OCI-LY7 (cell line): ENCODE measurements at regions not wholly inside any gene's neighbourhood (a gene's known extent, or its start where the extent isn't known, plus 50 kb on each side); places are given as distances from the start of the nearest gene placed in this dataset.

ENCODE experiments used
- BruUV-seq: library from RNA; stranded (reverse); fragments of 400-500 nt; replicated peaks from 2 replicates; lab custom pipeline; 2021; lab: Mats Ljungman, UMichigan
- CTCF ChIA-PET: fragments of 300-600 bp; sonication (Branson Sonifier 250); formaldehyde crosslinking; loops from one replicate; lab custom pipeline; 2022; ENCODE audit warnings: antibody characterized with exemption; ENCODE audit not compliant: unreplicated experiment; lab: Charles Lee
- POLR2A ChIA-PET: fragments of 300-600 bp; sonication (Branson Sonifier 250); formaldehyde crosslinking; loops from one replicate; lab custom pipeline; 2022; ENCODE audit warnings: antibody characterized with exemption; lab: Charles Lee
- DNase-seq: peaks from one replicate; pipeline ENCODE4 v3.0.0-alpha.2; 2015; ENCODE audit warnings: low spot score
- H2AFZ ChIP-seq: fragments of 200-600 bp; sonication (generic), shearing (Covaris generic); 2 replicates; pipeline ENCODE4 v1.6.1; 2014; ENCODE audit warnings: mild to moderate bottlenecking, antibody characterized with exemption, low read length, moderate library complexity
- H3K27ac ChIP-seq: fragments of 200-600 bp; sonication (generic); 2 replicates; pipeline ENCODE4 v1.5.1; 2014; ENCODE audit warnings: mixed run types, low read depth, mild to moderate bottlenecking, moderate library complexity, low read length, inconsistent platforms; ENCODE audit not compliant: poor library complexity, severe bottlenecking
- H3K36me3 ChIP-seq: fragments of 200-600 bp; sonication (generic); 2 replicates; pipeline ENCODE4 v1.6.1; 2014; ENCODE audit warnings: mild to moderate bottlenecking, antibody characterized with exemption, low read length, moderate library complexity, mixed read lengths; ENCODE audit not compliant: insufficient read depth
- H3K4me1 ChIP-seq: fragments of 200-600 bp; sonication (generic); 2 replicates; pipeline ENCODE4 v1.5.1; 2014; ENCODE audit warnings: mild to moderate bottlenecking, low read length; ENCODE audit not compliant: insufficient read depth, poor library complexity, severe bottlenecking
- H3K4me2 ChIP-seq: fragments of 200-600 bp; sonication (generic); 2 replicates; pipeline ENCODE4 v1.6.1; 2014; ENCODE audit warnings: mild to moderate bottlenecking, low read length
- H3K4me3 ChIP-seq: fragments of 200-600 bp; sonication (generic); 2 replicates; pipeline ENCODE4 v1.5.1; 2014; ENCODE audit warnings: mild to moderate bottlenecking, low read depth, low read length; ENCODE audit not compliant: poor library complexity, severe bottlenecking
- H3K79me2 ChIP-seq: fragments of 200-600 bp; sonication (generic); 2 replicates; pipeline ENCODE4 v1.6.1; 2016; ENCODE audit warnings: low read depth, mild to moderate bottlenecking, low read length, moderate library complexity, mixed read lengths; ENCODE audit not compliant: insufficient read depth
- H3K9me2 ChIP-seq: fragments of 200-600 bp; sonication (generic); 2 replicates; pipeline ENCODE4 v1.6.1; 2016; ENCODE audit warnings: mild to moderate bottlenecking, low read length, mixed read lengths; ENCODE audit not compliant: insufficient read depth
- H3K9me3 ChIP-seq: fragments of 200-600 bp; sonication (generic); 2 replicates; pipeline ENCODE4 v1.6.1; 2014; ENCODE audit warnings: mild to moderate bottlenecking, mixed run types, low read length, mixed read lengths
- H4K20me1 ChIP-seq: fragments of 200-600 bp; sonication (generic); 2 replicates; pipeline ENCODE4 v1.6.1; 2014; ENCODE audit warnings: mild to moderate bottlenecking, antibody characterized with exemption, low read length, moderate library complexity, mixed read lengths; ENCODE audit not compliant: insufficient read depth
- CTCF ChIP-seq: fragments of 200-600 bp; sonication (generic); conservative IDR thresholded peaks from 2 replicates; pipeline ENCODE4 v1.5.1; 2014; ENCODE audit warnings: mild to moderate bottlenecking, antibody characterized with exemption, low read length, moderate library complexity, mixed read lengths
- EZH2phosphoT487 ChIP-seq: fragments of 200-600 bp; sonication (generic); IDR thresholded peaks from 2 replicates; pipeline ENCODE4 v1.6.1; 2018; ENCODE audit warnings: low read depth, borderline replicate concordance, mild to moderate bottlenecking, mixed run types, antibody characterized with exemption, low read length, moderate library complexity, mixed read lengths
- intact Hi-C: fragments of 100-400 bp; cut with micrococcal nuclease; formaldehyde crosslinking; loops from one replicate; pipeline ENCODE4 v1.10.0; 2022; ENCODE audit not compliant: unreplicated experiment

GRCh38 chr5:2103940-2104339 is 221.2 kb upstream of the IRX4 start:
- TF ChIP-seq CTCF = no peak
- TF ChIP-seq EZH2phosphoT487 = no peak
- H3K4me2 ChIP-seq = no peak overlapping the region
- H4K20me1 ChIP-seq = no peaks in the 10 kb centered on the region
- ChIA-PET POLR2A (no interaction called here), CTCF (no interaction called here)
- H3K27ac ChIP-seq = no peak overlapping the region
- H3K4me3 ChIP-seq = no peak overlapping the region
- no peaks in the 10 kb centered on the region for H3K36me3 ChIP-seq
- intact Hi-C loops = no loop called here
- DNase-seq = no peak
- no peaks in the 10 kb centered on the region for H3K4me1 ChIP-seq
- no TSS peak for BruUV-seq
- no peaks in the 10 kb centered on the region for H3K79me2 ChIP-seq
- H3K9me3 ChIP-seq = no peaks in the 10 kb centered on the region
- H2AFZ ChIP-seq = no peak overlapping the region
- no peaks in the 10 kb centered on the region for H3K9me2 ChIP-seq

GRCh38 chr5:2102819-2103776 is 220.4 kb upstream of the IRX4 start:
- CTCF ChIA-PET = interaction anchor here (0.5 kb wide), 1 partner anchor 753 kb away, joined by 3 read pairs; no protein-coding TSS in a partner anchor
- BruUV-seq = no TSS peak
- POLR2A ChIA-PET = no interaction called here
- TF ChIP-seq CTCF (no peak), EZH2phosphoT487 (no peak)
- Histone ChIP-seq H3K4me2 (no peak overlapping the region), H3K4me1 (no peaks in the 10 kb centered on the region), H3K79me2 (no peaks in the 10 kb centered on the region), H3K27ac (no peak overlapping the region), H3K36me3 (no peaks in the 10 kb centered on the region), H4K20me1 (no peaks in the 10 kb centered on the region), H3K9me3 (no peaks in the 10 kb centered on the region), H2AFZ (no peak overlapping the region), H3K4me3 (no peak overlapping the region), H3K9me2 (no peaks in the 10 kb centered on the region)
- no peak for DNase-seq
- intact Hi-C loops = no loop called here

GRCh38 chr5:2101685-2102084 is 219.0 kb upstream of the IRX4 start:
- POLR2A ChIA-PET = no interaction called here
- Histone ChIP-seq H3K4me1 (no peaks in the 10 kb centered on the region), H3K9me2 (no peaks in the 10 kb centered on the region), H3K27ac (no peak overlapping the region), H3K9me3 (no peaks in the 10 kb centered on the region), H3K79me2 (no peaks in the 10 kb centered on the region), H3K4me3 (no peak overlapping the region), H4K20me1 (no peaks in the 10 kb centered on the region), H2AFZ (no peak overlapping the region), H3K4me2 (no peak overlapping the region), H3K36me3 (no peaks in the 10 kb centered on the region)
- no TSS peak for BruUV-seq
- no peak for TF ChIP-seq EZH2phosphoT487
- TF ChIP-seq CTCF = no peak
- CTCF ChIA-PET = no interaction called here
- DNase-seq = no peak
- intact Hi-C loops = no loop called here
